A673 (cell line): ENCODE measurements at regions not wholly inside any gene's neighbourhood (a gene's known extent, or its start where the extent isn't known, plus 50 kb on each side); places are given as distances from the start of the nearest gene placed in this dataset.

Experiments
- CTCF ChIP-seq: fragments of 300-800, 200-600 bp; sonication (generic); conservative IDR thresholded peaks from 2 replicates; pipeline ENCODE4 v1.5.1; 2017; ENCODE audit warnings: low read depth, mild to moderate bottlenecking, antibody characterized with exemption, low read length, moderate library complexity, mixed read lengths
- EZH2 ChIP-seq: fragments of 200-600 bp; sonication (generic); IDR thresholded peaks from 2 replicates; pipeline ENCODE4 v1.6.1; 2017; ENCODE audit warnings: borderline replicate concordance, low read depth, mild to moderate bottlenecking, mixed read lengths, antibody characterized with exemption, low read length; ENCODE audit not compliant: poor library complexity, severe bottlenecking

- TF ChIP-seq EZH2 (no peak), CTCF (no peak)
Measured at GRCh38 chr14:56899829-56900228, 89.5 kb upstream of the OTX2 start.
